GM12865 (cell line): ENCODE measurements at regions not wholly inside any gene's neighbourhood (a gene's known extent, or its start where the extent isn't known, plus 50 kb on each side); places are given as distances from the start of the nearest gene placed in this dataset.

ENCODE experiments used
- DNase-seq: peaks from one replicate; pipeline ENCODE4 v3.0.0; 2010; ENCODE audit warnings: low read depth
- H3K4me3 ChIP-seq: 2 replicates; pipeline ENCODE4 v1.5.1; 2011; ENCODE audit warnings: mild to moderate bottlenecking, low read depth, low read length, control low read depth
- TF ChIP-seq, protein P1 (sequence below): IDR thresholded peaks from 2 replicates; pipeline ENCODE4 v1.5.1; 2011; ENCODE audit warnings: low read length, control low read depth, low read depth, inconsistent platforms; ENCODE audit not compliant: insufficient read depth; ENCODE audit errors: missing control alignments

DNA sequence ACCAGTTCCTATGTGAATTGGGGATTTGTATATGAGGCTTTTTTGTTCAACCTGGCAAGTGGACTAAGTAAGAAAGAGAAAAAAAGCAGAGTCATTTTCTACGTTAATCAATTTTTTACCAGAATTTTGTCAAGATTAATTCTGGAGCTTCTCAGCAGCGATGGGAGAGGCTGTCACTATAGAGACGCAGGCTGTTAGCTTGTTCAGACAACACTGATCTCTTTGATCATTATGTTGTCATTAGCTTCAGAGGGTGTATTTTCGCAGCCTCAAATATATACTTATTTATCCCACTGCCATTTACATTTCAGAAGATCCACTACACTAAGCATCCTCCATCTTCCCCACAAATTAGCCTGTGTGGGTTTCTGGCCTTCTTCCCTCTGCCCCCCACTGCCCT lies 196.7 kb upstream of the PFKP start:
- H3K4me3 ChIP-seq, result no peak overlapping the region
- TF ChIP-seq, protein P1, sequence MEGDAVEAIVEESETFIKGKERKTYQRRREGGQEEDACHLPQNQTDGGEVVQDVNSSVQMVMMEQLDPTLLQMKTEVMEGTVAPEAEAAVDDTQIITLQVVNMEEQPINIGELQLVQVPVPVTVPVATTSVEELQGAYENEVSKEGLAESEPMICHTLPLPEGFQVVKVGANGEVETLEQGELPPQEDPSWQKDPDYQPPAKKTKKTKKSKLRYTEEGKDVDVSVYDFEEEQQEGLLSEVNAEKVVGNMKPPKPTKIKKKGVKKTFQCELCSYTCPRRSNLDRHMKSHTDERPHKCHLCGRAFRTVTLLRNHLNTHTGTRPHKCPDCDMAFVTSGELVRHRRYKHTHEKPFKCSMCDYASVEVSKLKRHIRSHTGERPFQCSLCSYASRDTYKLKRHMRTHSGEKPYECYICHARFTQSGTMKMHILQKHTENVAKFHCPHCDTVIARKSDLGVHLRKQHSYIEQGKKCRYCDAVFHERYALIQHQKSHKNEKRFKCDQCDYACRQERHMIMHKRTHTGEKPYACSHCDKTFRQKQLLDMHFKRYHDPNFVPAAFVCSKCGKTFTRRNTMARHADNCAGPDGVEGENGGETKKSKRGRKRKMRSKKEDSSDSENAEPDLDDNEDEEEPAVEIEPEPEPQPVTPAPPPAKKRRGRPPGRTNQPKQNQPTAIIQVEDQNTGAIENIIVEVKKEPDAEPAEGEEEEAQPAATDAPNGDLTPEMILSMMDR, result no peak
- DNase-seq, result no peak

DNA sequence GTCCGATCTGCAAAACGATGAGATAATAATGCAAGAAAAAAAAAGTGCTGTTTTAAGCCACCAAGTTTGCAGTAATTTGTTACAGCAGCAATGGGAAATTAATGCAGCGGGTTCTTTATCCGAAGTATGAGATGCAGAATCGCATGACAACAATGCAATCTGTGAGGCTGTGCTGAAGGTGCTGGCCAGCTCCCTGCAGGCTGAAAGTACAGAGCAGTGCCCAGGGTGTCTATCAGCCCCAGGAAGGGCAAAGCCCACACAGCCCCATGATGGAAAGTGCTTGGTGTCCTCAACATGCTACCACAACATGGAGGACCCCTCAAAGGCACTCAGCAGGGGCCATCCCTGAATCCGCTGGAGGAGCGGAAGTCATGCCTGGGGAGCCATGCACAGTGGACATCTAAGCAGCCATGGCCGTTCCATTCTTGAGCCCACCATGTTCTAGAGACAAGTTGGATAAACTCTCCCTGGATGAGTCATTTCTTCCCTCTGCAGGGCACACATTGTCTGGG lies 199.5 kb upstream of the PFKP start:
- no peak overlapping the region for H3K4me3 ChIP-seq
- DNase-seq, result no peak
- TF ChIP-seq, protein P1, result no peak

DNA sequence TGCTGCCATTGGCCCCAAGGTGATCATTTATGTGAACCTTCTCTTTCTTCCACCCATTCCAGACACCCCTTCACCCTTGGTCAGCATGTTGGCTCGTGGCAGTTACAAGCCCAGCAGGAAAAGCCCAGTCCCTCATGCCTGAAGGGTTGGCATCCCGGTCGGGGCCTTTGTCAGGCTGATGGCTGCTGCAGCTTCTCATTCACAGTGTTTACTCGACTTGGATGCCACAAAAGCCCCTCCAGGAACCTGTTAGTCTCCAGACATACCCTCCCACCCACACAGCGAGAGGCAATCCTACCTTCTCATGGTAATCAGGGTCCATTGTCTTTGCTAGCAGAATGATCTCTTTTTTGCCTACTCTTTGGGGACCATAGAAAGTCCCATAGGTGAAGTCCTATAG lies 200.8 kb upstream of the PFKP start:
- no peak for DNase-seq
- TF ChIP-seq, protein P1, result no peak
- no peak overlapping the region for H3K4me3 ChIP-seq

DNA sequence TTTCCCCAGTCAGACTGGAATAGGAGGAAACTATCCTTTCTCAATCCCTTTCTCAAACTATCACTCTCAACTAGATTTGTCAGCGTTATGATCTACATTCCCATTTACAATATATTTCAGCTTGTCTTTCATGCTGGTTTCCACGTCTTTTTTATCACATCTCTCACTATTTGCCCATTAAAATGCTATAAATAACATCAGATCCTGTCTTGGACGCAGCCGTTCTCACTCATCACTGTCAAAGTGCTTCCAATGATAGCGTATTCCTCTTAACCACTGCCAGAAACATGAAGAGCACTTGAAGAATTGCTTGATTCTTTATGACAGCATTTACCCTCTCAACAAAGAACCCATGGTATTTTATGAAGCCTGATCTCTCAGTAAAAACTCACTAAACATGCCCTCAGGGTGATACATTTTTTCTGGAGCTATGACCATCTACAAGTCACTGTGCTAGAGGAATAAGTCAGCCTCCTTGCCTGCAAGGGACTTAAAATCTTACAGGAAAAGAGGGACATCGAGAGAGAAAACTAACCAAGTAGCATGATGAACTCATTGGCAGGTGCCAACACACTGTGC lies 205.6 kb upstream of the PFKP start:
- TF ChIP-seq, protein P1, result no peak
- no peak overlapping the region for H3K4me3 ChIP-seq
- DNase-seq, result no peak

DNA sequence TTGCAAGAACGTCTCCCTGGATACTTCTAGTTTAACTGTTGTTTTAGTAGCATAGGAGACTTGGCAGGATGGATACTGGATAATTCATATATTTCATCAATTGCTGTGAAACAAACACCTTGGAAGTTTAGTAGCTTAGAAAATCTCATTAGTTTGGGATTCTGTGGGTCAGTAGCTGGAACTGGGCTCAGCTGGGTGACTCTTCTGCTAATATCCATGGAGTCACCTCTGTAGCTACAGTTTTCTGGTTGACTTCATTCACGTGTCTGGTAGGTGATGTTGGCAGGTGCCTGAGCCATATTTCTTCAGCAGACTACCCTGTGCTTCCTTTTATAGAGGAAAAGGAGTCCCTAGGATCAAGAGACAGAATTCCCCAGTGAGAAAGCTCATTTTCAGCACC lies 208.9 kb upstream of the PFKP start:
- DNase-seq, result no peak
- no peak overlapping the region for H3K4me3 ChIP-seq
- TF ChIP-seq, protein P1, result no peak

DNA sequence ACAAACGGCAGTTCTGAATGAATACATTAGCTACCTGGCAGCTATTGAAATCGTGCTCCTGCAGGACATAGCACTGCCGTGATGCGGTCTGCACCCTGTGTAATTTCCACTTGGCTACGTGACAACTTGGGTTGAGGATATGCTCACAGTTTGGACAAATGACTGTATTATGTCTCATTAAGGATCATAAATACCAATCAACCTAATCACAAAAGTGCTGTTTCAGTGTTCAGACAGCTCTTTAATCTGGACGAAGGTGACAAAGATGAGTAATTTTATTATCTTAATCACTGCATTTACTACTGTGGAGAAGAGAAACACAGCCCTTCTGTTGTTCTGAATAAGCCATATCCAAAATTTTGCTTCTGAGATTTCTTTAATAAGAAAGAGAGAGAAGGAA lies 210.8 kb upstream of the PFKP start:
- TF ChIP-seq, protein P1, result no peak
- no peak for DNase-seq
- H3K4me3 ChIP-seq, result no peak overlapping the region
